Cardiac fibroblast (primary cell): ENCODE measurements at regions not wholly inside any gene's neighbourhood (a gene's known extent, or its start where the extent isn't known, plus 50 kb on each side); places are given as distances from the start of the nearest gene placed in this dataset.

ENCODE experiments used
- DNase-seq, 2 donors: peaks; one replicate each; pipeline versions ENCODE4 v3.0.0 to v3.0.0-alpha.2; 2010; ENCODE audit warnings: low read depth in 2 of 2
- H3K4me3 ChIP-seq, 2 donors: replicated peaks in 1 of 2; 1 replicate in 1 of 2; 2 replicates in 1 of 2; pipeline ENCODE4 v1.5.1; 2011; ENCODE audit warnings: low read depth in 2 of 2, low read length in 2 of 2, mild to moderate bottlenecking in 2 of 2, moderate library complexity in 1 of 2
- TF ChIP-seq, protein P1 (sequence below): IDR thresholded peaks from one replicate; pipeline ENCODE4 v1.5.1; 2011; ENCODE audit warnings: low read depth, mild to moderate bottlenecking, low read length, inconsistent platforms

DNA sequence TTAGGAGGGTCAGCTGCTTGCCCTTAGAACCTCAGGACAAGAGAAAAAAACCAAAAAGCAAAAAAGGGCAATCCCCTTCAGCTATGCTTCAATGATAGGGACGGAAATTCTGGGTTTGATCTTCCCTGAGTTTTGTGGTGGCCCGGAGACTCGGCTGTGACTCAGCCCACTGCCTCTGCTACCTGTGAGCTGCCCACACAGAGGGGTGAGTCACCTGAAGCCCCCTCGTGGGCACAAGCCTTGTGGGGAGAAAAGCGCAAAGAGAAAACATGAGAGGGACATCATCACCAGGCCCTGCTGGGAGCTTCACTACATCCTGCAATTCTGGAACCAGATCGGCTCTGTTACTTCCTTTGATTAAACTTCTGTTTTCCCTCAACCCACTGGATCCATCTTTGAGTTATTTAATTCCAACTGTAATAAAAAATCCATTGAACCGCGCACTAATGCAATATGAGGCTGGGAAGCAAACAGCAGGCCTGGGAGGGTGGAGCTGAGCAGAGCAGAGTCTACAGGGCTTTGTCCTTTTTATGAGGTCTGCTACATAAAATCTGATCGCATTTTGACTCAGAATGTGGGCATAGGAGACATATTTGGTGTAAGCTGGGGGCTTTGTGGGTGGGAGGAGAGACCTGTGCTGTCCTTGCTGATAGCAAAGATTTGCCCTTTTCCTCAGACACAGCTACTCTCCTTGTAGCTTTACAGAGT is 58.7 kb upstream of the STUM start:
- TF ChIP-seq, protein P1, sequence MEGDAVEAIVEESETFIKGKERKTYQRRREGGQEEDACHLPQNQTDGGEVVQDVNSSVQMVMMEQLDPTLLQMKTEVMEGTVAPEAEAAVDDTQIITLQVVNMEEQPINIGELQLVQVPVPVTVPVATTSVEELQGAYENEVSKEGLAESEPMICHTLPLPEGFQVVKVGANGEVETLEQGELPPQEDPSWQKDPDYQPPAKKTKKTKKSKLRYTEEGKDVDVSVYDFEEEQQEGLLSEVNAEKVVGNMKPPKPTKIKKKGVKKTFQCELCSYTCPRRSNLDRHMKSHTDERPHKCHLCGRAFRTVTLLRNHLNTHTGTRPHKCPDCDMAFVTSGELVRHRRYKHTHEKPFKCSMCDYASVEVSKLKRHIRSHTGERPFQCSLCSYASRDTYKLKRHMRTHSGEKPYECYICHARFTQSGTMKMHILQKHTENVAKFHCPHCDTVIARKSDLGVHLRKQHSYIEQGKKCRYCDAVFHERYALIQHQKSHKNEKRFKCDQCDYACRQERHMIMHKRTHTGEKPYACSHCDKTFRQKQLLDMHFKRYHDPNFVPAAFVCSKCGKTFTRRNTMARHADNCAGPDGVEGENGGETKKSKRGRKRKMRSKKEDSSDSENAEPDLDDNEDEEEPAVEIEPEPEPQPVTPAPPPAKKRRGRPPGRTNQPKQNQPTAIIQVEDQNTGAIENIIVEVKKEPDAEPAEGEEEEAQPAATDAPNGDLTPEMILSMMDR: no peak
- no peak for DNase-seq
- H3K4me3 ChIP-seq: no peak overlapping the region

DNA sequence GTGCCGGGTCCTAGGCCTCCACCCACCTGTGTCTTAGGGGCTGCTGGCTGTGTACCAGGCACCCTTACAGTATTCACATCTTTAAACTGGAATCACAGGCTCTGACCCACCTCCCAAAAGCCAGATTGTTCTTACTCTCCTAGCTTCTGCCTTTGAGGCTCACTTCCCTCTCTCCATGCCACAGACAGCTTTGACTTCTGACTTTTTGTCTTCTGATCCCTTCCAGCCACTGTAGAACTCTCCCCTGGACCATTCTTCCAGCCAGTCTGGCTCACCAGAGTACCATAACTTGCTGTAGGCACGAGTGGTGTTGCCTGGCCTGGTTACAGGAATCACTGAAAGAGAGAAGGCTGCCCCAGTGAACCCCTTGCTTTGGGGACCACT is 58.1 kb upstream of the STUM start:
- no peak overlapping the region for H3K4me3 ChIP-seq
- TF ChIP-seq, protein P1: no peak
- DNase-seq: no peak

DNA sequence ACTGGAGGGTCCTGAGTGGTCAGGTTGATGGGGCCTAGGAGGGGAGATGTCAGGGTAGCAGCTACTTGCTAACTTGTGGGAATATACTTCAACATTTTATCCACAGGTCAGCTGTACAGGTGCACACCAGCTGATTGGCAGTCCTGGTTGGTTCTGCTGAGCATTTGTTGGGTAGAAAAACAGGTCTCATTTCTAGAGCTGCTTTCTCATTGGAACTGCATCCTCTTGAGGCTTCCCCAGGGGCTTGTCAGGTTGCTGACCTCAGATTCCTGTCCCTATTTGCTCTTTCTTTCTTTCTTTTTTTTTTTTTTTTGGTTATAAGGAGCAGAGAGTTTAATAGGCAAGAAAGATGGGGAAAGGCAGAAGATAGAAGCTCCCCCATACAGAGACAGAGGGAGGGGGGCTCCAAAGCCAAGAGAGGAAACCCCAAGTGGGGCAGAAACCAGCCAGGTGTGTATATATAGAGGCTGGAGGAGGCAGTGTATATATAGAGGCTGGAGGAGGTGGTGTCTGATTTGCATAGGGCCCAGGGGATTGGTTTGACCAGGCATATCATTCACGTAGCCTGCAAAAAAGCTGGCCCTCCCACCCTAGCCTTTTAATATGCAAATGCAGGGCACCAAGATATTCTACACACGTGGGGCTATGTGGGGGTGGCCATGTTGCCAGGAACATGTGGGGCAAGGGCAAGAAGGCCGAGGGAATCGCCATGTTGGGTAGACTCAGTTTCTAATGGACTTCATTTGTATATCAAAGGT is 57.3 kb upstream of the STUM start:
- no peak for DNase-seq
- TF ChIP-seq, protein P1: no peak
- H3K4me3 ChIP-seq: no peak overlapping the region

DNA sequence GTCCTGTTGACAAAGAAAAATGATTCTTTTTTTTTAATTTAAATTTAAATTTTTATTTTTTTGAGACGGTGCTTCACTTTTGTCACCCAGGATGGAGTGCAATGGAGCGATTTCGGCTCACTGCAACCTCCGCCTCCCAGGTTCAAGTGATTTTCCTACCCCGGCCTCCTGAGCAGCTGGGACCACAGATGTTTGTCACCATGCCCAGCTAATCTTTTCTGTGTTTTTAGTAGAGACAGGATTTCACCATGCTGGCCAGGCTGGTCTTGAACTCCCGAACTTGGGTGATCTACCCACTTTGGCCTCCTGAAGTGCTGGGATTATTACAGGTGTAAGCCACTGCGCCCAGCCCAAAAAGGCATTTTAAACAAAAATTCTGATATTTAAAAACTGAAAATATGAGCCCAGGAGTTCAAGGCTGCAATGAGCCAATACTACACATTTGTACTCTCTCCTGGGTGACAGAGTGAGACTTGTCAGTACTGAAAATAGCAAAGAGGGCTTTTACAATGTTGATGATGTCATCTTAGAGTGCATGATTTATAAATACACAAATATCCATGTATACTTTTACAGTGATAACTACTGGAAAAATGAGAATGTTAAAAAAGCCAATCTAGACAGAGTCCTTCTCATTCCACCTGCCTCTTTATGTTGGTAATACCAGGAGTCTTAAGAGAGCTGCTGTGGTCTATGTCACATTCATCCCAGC is 56.0 kb upstream of the STUM start:
- no peak for DNase-seq
- no peak overlapping the region for H3K4me3 ChIP-seq
- TF ChIP-seq, protein P1: no peak

DNA sequence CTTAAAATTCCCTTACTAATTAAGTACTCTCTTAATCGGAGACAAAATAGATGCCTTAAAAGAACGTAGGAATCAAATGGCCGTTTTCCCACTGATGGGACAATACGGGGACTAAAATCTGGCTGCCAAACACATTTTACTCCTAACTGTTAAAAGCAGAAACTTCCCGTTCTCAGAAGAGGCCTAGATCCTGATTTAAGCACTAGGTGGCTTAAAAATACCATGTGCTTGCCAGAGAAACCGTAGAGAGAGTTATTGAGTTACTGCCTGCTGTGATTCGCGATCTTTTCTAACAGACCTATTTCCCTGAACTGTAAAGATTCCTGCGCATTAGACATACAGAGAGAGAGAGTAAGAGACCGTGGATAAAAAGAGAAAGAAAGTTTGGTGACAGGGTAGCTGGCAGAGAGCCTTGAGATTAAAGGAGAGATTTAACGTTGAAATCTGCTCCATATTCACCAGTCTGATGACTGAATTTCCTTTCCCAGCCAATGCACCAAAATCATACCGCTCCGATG is 54.4 kb upstream of the STUM start:
- TF ChIP-seq, protein P1: no peak
- no peak for DNase-seq
- no peak overlapping the region for H3K4me3 ChIP-seq

DNA sequence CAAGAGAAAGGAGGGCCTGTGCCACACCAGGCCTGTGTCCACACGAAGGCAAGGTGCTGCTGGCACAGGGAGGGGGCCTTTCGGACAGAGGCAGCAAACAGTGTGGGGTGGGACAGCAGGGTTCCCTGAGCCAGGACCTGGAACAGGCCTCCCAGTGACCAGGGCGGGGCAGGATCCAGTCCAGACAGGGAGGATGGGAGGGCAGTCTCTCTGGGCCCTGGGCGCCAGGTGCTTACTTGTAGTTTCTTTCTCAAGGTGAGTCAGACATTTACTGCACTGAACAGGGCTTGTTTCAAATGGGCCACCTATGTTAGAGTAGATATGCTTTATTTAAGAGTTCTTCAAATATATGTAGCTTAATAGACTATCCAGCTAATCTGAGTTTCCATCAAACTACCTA is 52.8 kb upstream of the STUM start:
- TF ChIP-seq, protein P1: no peak
- DNase-seq: no peak
- H3K4me3 ChIP-seq: no peak overlapping the region
